ENCODE measurements at regions not wholly inside any gene's neighbourhood (a gene's known extent, or its start where the extent isn't known, plus 50 kb on each side); places are given as distances from the start of the nearest gene placed in this dataset.

DNA sequence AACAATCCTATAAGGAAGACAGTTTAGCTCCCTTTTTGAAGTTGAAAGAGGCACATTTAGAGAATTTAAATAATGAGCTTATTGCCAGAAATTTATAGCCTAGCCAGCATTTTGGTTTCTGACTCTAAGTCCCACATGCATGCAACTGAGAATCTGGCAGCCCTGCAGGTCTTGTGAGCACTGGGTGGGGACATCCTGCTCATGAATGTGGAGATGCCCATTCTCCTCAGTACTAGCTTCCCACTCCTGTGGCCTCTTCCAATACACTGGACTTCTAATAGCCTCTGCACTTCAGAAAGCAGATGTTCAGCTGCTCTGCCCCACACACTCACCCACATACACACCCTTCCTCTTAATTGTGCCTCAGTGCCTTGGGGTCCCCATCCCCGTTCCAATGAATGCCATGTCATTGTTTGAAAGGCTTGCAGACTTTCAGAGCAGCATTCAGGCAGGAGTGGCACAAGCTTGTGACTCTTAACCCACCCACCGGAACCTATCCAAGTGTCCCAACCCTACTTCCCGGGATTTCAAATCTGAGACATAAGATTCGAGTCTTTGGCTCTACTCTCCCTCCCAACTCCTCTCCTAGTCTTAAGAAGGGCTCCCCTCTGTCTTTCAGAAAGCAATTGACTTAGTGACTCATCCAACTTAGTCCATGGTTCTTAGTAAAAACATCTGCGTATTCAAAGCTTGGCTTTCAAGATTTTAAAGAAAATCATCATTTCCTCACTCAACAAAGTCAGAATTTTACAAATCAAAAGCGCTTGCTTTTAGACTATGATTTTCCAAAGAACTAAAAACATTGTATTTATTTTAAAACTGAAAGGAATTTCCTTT is 80.0 kb upstream of the FREM2 start:
- DNase-seq (ENCODE audit: low spot score) = no peak

DNA sequence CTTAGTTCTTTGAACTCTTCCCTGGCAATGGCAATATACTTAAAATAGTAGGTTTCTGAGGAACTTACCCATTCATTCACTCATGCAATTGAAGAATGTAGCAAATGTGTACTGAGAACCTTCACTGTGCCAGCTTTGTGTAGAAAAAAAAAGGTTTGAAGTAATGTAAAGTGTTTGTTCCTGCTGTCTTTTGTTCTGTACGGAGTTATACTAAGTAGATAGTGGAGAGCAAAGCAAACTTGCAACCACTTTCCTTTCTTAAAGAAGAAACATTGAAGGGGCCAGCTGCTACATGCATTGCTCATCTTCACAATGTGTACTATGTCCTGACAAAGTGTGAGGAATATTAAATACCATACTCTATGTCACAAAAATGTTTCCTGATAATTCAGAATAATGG is 68.9 kb upstream of the FREM2 start:
- no peak for DNase-seq (ENCODE audit: low spot score)

DNA sequence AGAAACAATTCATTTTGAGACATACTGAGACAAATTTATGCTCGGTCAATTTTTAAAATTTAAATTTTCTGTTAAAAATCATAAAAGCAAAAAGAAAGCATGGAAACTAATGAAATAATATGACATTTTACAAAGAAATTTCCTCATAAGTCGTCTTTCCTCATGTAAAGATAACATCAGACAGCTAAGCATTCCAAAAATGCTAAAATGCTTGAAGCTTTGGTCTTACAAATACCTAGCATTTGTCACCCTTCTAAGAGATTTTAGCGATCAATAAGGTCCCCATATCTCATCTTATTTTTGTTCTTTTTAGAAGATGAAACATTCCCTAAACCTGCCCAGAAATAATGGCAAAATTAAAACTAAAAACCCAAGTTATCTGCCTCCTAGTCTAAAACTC is 68.5 kb upstream of the FREM2 start:
- DNase-seq (ENCODE audit: low spot score) = no peak

DNA sequence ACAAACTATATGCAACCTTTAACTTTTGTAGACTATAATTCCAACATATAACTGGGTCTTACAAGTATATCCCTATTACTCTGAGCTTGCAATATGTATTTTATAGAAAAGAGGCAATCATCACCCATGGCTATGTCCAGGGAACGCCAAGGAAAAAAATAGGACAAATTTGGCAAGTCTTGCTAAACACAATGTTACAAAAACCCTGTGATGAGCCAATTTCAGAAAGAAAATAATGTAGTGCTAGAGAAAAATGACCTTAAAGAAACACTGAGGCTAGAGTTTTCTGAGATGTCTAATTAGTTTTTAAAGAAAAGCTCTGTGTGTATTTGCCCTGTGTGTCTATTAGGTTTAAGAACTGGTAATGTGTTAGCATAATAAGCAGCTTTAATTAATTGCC is 68.0 kb upstream of the FREM2 start:
- DNase-seq (ENCODE audit: low spot score) = no peak

DNA sequence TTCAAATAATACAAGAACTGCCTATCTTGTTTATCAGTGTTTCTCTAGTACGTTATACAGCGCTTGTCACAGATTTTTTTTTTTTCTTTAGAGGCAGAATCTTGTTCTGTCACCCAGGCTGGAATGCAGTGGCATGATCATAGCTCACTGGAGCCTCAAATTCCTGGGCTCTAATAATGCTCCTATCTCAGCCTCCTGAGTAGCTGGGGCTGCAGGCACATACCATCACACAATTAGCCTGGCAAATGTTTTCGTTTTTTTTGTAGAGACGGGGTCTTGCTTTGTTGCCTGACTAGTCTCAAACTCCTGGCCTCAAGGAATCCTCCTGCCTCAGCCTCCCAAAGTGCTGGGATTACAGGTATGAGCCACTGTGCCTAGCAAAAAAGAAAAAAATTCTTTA is 66.0 kb upstream of the FREM2 start:
- DNase-seq (ENCODE audit: low spot score) = no peak

DNA sequence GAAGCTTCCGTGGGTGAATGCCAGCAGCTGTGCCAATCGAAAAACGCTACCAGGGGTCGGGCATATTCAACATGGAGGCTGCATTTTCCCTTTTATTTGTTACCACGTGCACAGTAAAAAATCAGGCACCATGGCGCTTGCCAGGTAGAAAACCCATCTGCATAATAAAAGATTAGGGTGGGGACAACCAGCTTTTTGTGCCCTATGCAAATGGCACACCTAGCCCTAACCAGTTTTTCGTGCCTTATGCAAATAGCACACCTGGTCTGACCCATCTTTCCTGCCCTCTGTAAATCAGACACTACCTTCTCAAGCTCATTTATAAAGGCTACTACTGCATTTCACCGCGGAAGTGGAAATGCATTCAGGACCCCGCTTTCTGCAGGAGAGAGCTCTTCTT is 62.1 kb upstream of the FREM2 start:
- DNase-seq (ENCODE audit: low spot score) = no peak

DNA sequence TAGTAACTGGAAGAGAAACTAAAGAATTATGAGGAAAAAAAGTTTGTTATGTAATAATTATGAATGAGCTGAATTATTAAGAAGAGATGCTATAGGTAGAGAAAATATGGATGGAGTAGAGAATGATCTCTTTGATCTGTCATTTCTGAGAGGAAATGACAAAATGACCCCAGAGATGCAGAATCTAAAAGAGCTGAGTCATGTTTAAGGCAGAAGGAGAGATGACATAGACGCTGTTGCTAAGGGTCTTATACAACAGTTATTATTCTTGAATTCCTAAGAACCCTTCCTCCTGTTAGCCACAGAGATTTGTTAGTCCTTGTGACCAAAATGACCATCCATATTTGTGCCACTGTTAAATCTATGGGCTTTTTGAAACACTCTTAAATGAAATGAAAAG is 58.3 kb upstream of the FREM2 start:
- no peak for DNase-seq (ENCODE audit: low spot score)

DNA sequence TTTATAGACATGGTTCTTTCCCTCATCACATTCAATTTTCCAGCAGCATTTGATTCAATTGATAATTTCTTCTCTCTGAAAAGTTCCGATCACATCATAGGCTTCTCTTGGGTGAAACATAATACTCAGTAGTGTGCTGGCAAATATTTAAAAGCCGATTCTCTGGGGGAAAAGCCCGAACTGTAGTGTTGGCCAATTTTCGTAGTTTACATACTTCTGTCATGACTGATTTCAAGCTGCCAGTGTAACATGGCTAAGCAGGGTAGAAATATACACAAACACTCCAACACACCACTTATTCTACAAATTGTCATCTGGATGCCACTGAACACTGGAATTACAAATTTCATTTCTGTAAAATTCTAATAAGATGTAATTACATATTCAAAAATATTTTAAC is 56.1 kb upstream of the FREM2 start:
- no peak for DNase-seq (ENCODE audit: low spot score)

DNA sequence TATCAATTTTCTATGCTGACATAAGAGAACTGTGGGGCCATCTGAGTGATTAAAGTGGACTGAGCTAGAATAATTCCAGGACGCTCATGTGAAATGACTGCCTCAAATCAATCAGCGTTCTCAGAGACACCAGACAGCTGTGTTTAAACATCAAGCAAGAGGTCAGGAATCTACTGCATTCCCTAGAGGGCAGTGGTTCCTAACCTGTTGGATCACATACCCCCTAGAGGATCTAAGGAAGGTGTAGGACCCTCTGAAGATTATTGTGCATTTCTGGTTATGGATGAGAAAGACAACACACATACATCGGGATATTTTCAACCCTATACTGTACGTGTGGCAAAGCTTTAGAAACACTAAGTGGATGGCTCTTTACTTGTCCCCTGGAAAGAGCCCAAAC is 51.8 kb upstream of the FREM2 start:
- no peak for DNase-seq (ENCODE audit: low spot score)

DNA sequence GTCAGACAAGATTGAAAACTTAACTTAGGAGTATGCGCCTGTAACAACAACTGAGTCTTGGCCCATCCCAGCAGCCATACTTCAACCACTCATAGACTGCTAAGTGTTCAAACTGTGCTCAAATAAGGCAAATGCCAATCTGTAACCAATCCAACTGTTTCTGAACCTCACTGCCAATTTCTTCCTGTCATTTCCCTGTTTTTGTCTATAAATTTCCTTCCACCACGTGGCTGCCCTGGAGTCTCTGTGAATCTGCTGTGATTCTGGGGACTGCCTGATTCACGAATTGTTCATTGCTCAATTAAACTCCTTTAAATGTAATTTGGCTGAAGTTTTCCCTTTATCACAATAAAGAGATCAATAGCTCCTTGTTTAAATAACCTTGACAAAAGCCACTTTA is 50.8 kb upstream of the FREM2 start:
- no peak for DNase-seq (ENCODE audit: low spot score)

DNA sequence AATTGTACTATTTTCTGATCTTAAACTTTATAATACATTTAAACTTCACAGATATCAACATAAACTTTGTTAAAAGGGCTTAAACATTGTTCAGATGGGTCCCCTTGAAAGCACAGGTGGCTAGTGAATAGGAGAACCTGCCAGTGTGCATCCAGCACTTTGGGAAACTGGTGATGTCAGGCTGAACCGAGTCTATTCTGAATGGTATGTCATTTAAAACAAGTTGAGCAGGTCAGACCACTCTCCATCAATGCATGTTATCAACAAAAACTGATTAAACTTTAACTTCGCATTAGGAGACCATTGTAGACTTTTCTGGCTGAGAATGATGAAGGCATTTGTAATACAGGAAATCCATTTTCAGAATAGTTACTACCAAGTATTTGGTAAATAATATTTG is 50.1 kb upstream of the FREM2 start:
- DNase-seq (ENCODE audit: low spot score) = no peak
